HepG2 (cell line): ENCODE measurements at regions not wholly inside any gene's neighbourhood (a gene's known extent, or its start where the extent isn't known, plus 50 kb on each side); places are given as distances from the start of the nearest gene placed in this dataset.

ENCODE experiments used
- CHCHD3 ChIP-seq: sonication (generic); formaldehyde crosslinking; IDR thresholded peaks from 2 replicates; pipeline ENCODE4 v1.8.0; 2022; ENCODE audit warnings: mild to moderate bottlenecking, missing genetic modification reagents, moderate library complexity
- CHD2 ChIP-seq: IDR thresholded peaks from 2 replicates; pipeline ENCODE4 v1.6.1; 2011; ENCODE audit warnings: low read depth, low read length, improper control_type of control experiment
- EEA1 ChIP-seq: sonication (generic); formaldehyde crosslinking; IDR thresholded peaks from 2 replicates; pipeline ENCODE4 v1.5.1; 2020; ENCODE audit warnings: mild to moderate bottlenecking, missing genetic modification reagents, borderline replicate concordance
- ETV6 ChIP-seq: sonication (generic); formaldehyde crosslinking; conservative IDR thresholded peaks from 2 replicates; pipeline ENCODE4 v1.4.0; 2020; ENCODE audit warnings: missing genetic modification reagents
- FOXO4 ChIP-seq: sonication (generic); formaldehyde crosslinking; conservative IDR thresholded peaks from 2 replicates; pipeline ENCODE4 v1.8.1; 2023; ENCODE audit warnings: missing genetic modification reagents
- KDM2A ChIP-seq: sonication (generic); formaldehyde crosslinking; IDR thresholded peaks from 2 replicates; pipeline ENCODE4 v1.4.0; 2020; ENCODE audit warnings: low read depth, missing genetic modification reagents, borderline replicate concordance
- MATR3 ChIP-seq: sonication (generic); formaldehyde crosslinking; IDR thresholded peaks from 2 replicates; pipeline ENCODE4 v1.4.0; 2020; ENCODE audit warnings: missing genetic modification reagents
- MTF2 ChIP-seq: sonication (generic); formaldehyde crosslinking; IDR thresholded peaks from 2 replicates; pipeline ENCODE4 v1.5.0; 2020; ENCODE audit warnings: missing genetic modification reagents, borderline replicate concordance
- MXD4 ChIP-seq: IDR thresholded peaks from 2 replicates; pipeline ENCODE4 v1.6.1; 2016; ENCODE audit warnings: mild to moderate bottlenecking, missing biosample characterization, missing genetic modification reagents
- NFE2 ChIP-seq: sonication (generic); formaldehyde crosslinking; IDR thresholded peaks from 2 replicates; pipeline ENCODE4 v1.4.0; 2020; ENCODE audit warnings: missing genetic modification reagents
- NFKB2 ChIP-seq: sonication (generic); formaldehyde crosslinking; IDR thresholded peaks from 2 replicates; pipeline ENCODE4 v1.4.0; 2020; ENCODE audit warnings: missing genetic modification reagents, borderline replicate concordance
- SCMH1 ChIP-seq: sonication (generic); formaldehyde crosslinking; IDR thresholded peaks from 2 replicates; pipeline ENCODE4 v1.9.0; 2021; ENCODE audit warnings: missing genetic modification reagents, mild to moderate bottlenecking, borderline replicate concordance
- SIX1 ChIP-seq: sonication (generic); formaldehyde crosslinking; IDR thresholded peaks from 2 replicates; pipeline ENCODE4 v1.4.0; 2020; ENCODE audit warnings: missing genetic modification reagents, borderline replicate concordance
- TBP ChIP-seq: sonication (generic); formaldehyde crosslinking; IDR thresholded peaks from 2 replicates; pipeline ENCODE4 v1.5.0; 2020; ENCODE audit warnings: missing genetic modification reagents
- TEAD2 ChIP-seq: sonication (generic); formaldehyde crosslinking; IDR thresholded peaks from 2 replicates; pipeline ENCODE4 v1.9.0; 2021; ENCODE audit warnings: missing genetic modification reagents
- ZBTB4 ChIP-seq: sonication (generic); formaldehyde crosslinking; IDR thresholded peaks from 2 replicates; pipeline ENCODE4 v1.4.0; 2020; ENCODE audit warnings: missing genetic modification reagents, mild to moderate bottlenecking, borderline replicate concordance
- ZBTB7A ChIP-seq: sonication (generic); formaldehyde crosslinking; IDR thresholded peaks from 2 replicates; pipeline ENCODE4 v1.8.0; 2022; ENCODE audit warnings: mild to moderate bottlenecking, missing genetic modification reagents
- ZNF20 ChIP-seq: sonication (generic); formaldehyde crosslinking; IDR thresholded peaks from 2 replicates; pipeline ENCODE4 v1.4.0; 2020; ENCODE audit warnings: mild to moderate bottlenecking, moderate library complexity, missing genetic modification reagents
- ZNF333 ChIP-seq: sonication (generic); formaldehyde crosslinking; IDR thresholded peaks from 2 replicates; pipeline ENCODE4 v1.4.0; 2020; ENCODE audit warnings: mild to moderate bottlenecking, missing genetic modification reagents, borderline replicate concordance
- ZNF543 ChIP-seq: sonication (generic); formaldehyde crosslinking; IDR thresholded peaks from 2 replicates; pipeline ENCODE4 v1.4.0; 2020; ENCODE audit warnings: mild to moderate bottlenecking, missing genetic modification reagents
- ZNF615 ChIP-seq: sonication (generic); formaldehyde crosslinking; IDR thresholded peaks from 2 replicates; pipeline ENCODE4 v1.5.0; 2020; ENCODE audit warnings: mild to moderate bottlenecking, missing genetic modification reagents, borderline replicate concordance
- ZNF720 ChIP-seq: sonication (generic); formaldehyde crosslinking; IDR thresholded peaks from 2 replicates; pipeline ENCODE4 v1.4.0; 2020; ENCODE audit warnings: missing genetic modification reagents
- ZNF766 ChIP-seq: sonication (generic); formaldehyde crosslinking; IDR thresholded peaks from 2 replicates; pipeline ENCODE4 v1.5.0; 2020; ENCODE audit warnings: missing genetic modification reagents, borderline replicate concordance
- ZSCAN9 ChIP-seq: IDR thresholded peaks from 2 replicates; pipeline ENCODE4 v1.6.1; 2016; ENCODE audit warnings: borderline replicate concordance
- TF ChIP-seq, protein P1 (sequence below): sonication (generic); formaldehyde crosslinking; IDR thresholded peaks from 2 replicates; pipeline ENCODE4 v1.4.0; 2020; ENCODE audit warnings: missing genetic modification reagents, borderline replicate concordance

GRCh38 chr5:93677359-93677891, 64.0 kb downstream of the POU5F2 start (continued):
- TF ChIP-seq MTF2 (CRISPR knock-in tag) (no peak), ZBTB4 (CRISPR knock-in tag) (no peak), ZNF615 (CRISPR knock-in tag) (no peak), CHCHD3 (CRISPR knock-in tag) (no peak), TBP (no peak), SIX1 (peak; percentile 99), TEAD2 (CRISPR knock-in tag) (no peak), ZNF333 (no peak), ZNF543 (CRISPR knock-in tag) (no peak), MXD4 (CRISPR knock-in tag) (no peak), SCMH1 (CRISPR knock-in tag) (no peak), MATR3 (no peak), CHD2 (no peak), ZNF720 (no peak), NFE2 (CRISPR knock-in tag) (no peak), ZBTB7A (CRISPR knock-in tag) (no peak), KDM2A (CRISPR knock-in tag) (no peak), ETV6 (CRISPR knock-in tag) (no peak), ZNF766 (CRISPR knock-in tag) (no peak), NFKB2 (CRISPR knock-in tag) (no peak), ZSCAN9 (0 out of 2 replicates have a peak, but pooled peaks have one; percentile 40), FOXO4 (no peak), ZNF20 (CRISPR knock-in tag) (no peak), EEA1 (no peak)
- TF ChIP-seq, protein P1, sequence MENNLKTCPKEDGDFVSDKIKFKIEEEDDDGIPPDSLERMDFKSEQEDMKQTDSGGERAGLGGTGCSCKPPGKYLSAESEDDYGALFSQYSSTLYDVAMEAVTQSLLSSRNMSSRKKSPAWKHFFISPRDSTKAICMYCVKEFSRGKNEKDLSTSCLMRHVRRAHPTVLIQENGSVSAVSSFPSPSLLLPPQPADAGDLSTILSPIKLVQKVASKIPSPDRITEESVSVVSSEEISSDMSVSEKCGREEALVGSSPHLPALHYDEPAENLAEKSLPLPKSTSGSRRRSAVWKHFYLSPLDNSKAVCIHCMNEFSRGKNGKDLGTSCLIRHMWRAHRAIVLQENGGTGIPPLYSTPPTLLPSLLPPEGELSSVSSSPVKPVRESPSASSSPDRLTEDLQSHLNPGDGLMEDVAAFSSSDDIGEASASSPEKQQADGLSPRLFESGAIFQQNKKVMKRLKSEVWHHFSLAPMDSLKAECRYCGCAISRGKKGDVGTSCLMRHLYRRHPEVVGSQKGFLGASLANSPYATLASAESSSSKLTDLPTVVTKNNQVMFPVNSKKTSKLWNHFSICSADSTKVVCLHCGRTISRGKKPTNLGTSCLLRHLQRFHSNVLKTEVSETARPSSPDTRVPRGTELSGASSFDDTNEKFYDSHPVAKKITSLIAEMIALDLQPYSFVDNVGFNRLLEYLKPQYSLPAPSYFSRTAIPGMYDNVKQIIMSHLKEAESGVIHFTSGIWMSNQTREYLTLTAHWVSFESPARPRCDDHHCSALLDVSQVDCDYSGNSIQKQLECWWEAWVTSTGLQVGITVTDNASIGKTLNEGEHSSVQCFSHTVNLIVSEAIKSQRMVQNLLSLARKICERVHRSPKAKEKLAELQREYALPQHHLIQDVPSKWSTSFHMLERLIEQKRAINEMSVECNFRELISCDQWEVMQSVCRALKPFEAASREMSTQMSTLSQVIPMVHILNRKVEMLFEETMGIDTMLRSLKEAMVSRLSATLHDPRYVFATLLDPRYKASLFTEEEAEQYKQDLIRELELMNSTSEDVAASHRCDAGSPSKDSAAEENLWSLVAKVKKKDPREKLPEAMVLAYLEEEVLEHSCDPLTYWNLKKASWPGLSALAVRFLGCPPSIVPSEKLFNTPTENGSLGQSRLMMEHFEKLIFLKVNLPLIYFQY (CRISPR knock-in tag) = no peak
